Inferior parietal cortex (tissue), 1 donor: ENCODE measurements at regions not wholly inside any gene's neighbourhood (a gene's known extent, or its start where the extent isn't known, plus 50 kb on each side); places are given as distances from the start of the nearest gene placed in this dataset.
"Not testable (repeated sequence)": the region's sequence is repeated elsewhere in the genome, so short reads cannot be mapped to it uniquely, and the experiment has no call there.

Source experiments
- DNase-seq: peaks from one replicate; pipeline ENCODE4 v3.0.0-alpha.2; 2016; ENCODE audit errors: extremely low spot score

GRCh38 chr14:25869854-25870253 lies 728.0 kb downstream of the NOVA1 start:
- no peak for DNase-seq

GRCh38 chr14:25868521-25869314 lies 729.1 kb downstream of the NOVA1 start:
- DNase-seq = no peak

- no peak for DNase-seq
Measured at GRCh38 chr14:25861406-25861805, 736.4 kb downstream of the NOVA1 start.

- DNase-seq = no peak
Measured at GRCh38 chr14:25848601-25849000, 749.2 kb downstream of the NOVA1 start.

GRCh38 chr14:25846246-25846645 lies 751.6 kb downstream of the NOVA1 start:
- DNase-seq = no peak

GRCh38 chr14:25843481-25844470 lies 754.1 kb downstream of the NOVA1 start:
- peak; percentile 41 for DNase-seq

- no peak for DNase-seq
Measured at GRCh38 chr14:25841226-25841625, 756.6 kb downstream of the NOVA1 start.

- DNase-seq = no peak
Measured at GRCh38 chr14:25837551-25837965, 760.3 kb downstream of the NOVA1 start.

- no peak for DNase-seq
Measured at GRCh38 chr14:25836636-25837035, 761.2 kb downstream of the NOVA1 start.

- peak; percentile 83 for DNase-seq
Measured at GRCh38 chr14:25833341-25834126, 764.3 kb downstream of the NOVA1 start.

- DNase-seq = no peak
Measured at GRCh38 chr14:25832585-25832984, 765.2 kb downstream of the NOVA1 start.

- no peak for DNase-seq
Measured at GRCh38 chr14:25828562-25828961, 769.3 kb downstream of the NOVA1 start.

- DNase-seq = no peak
Measured at GRCh38 chr14:25826105-25826504, 771.7 kb downstream of the NOVA1 start.

GRCh38 chr14:25820368-25820767 lies 770.4 kb upstream of the STXBP6 start:
- no peak for DNase-seq

GRCh38 chr14:25814622-25815021 lies 764.7 kb upstream of the STXBP6 start:
- not testable (repeated sequence) for DNase-seq

GRCh38 chr14:25803386-25804018 lies 753.6 kb upstream of the STXBP6 start:
- no peak for DNase-seq

- no peak for DNase-seq
Measured at GRCh38 chr14:25800841-25801240, 750.9 kb upstream of the STXBP6 start.

- DNase-seq = no peak
Measured at GRCh38 chr14:25788252-25788651, 738.3 kb upstream of the STXBP6 start.

GRCh38 chr14:25765909-25766308 lies 716.0 kb upstream of the STXBP6 start:
- DNase-seq = no peak

GRCh38 chr14:25759920-25760655 lies 710.1 kb upstream of the STXBP6 start:
- DNase-seq = no peak

GRCh38 chr14:25759256-25759655 lies 709.3 kb upstream of the STXBP6 start:
- DNase-seq = no peak
